Thymus (tissue), 11 donors: ENCODE measurements at regions not wholly inside any gene's neighbourhood (a gene's known extent, or its start where the extent isn't known, plus 50 kb on each side); places are given as distances from the start of the nearest gene placed in this dataset.

Experiments
- DNase-seq, 9 donors: peaks; one replicate each; pipeline ENCODE4 v3.0.0-alpha.2; 2013; ENCODE audit warnings: low spot score in 9 of 9, low read depth in 6 of 9, missing footprints in 1 of 9
- H3K27ac ChIP-seq, 2 donors: one replicate each; pipeline ENCODE4 v1.5.1; 2013; ENCODE audit warnings: control low read depth in 1 of 2, low read depth in 1 of 2, low read length in 1 of 2, mild to moderate bottlenecking in 1 of 2, moderate library complexity in 1 of 2
- H3K27me3 ChIP-seq, 2 donors: one replicate each; pipeline ENCODE4 v1.5.1; 2013; ENCODE audit warnings: low read length in 1 of 2; ENCODE audit not compliant: control insufficient read depth in 2 of 2, insufficient read depth in 1 of 2
- H3K36me3 ChIP-seq, 2 donors: one replicate each; pipeline ENCODE4 v1.5.1; 2013; ENCODE audit warnings: low read length in 1 of 2, mild to moderate bottlenecking in 1 of 2, moderate library complexity in 1 of 2; ENCODE audit not compliant: control insufficient read depth in 2 of 2, insufficient read depth in 2 of 2
- H3K4me1 ChIP-seq, 2 donors: one replicate each; pipeline ENCODE4 v1.5.1; 2013; ENCODE audit warnings: low read length in 2 of 2; ENCODE audit not compliant: control insufficient read depth in 2 of 2, insufficient read depth in 2 of 2
- H3K4me3 ChIP-seq, 2 donors: one replicate each; pipeline ENCODE4 v1.5.1; 2013; ENCODE audit warnings: low read length in 2 of 2, control low read depth in 1 of 2, mild to moderate bottlenecking in 1 of 2
- H3K9me3 ChIP-seq, 2 donors: one replicate each; pipeline ENCODE4 v1.5.1; 2013; ENCODE audit warnings: low read length in 1 of 2, mild to moderate bottlenecking in 1 of 2; ENCODE audit not compliant: control insufficient read depth in 2 of 2, insufficient read depth in 1 of 2
- donor health status: healthy.

DNA sequence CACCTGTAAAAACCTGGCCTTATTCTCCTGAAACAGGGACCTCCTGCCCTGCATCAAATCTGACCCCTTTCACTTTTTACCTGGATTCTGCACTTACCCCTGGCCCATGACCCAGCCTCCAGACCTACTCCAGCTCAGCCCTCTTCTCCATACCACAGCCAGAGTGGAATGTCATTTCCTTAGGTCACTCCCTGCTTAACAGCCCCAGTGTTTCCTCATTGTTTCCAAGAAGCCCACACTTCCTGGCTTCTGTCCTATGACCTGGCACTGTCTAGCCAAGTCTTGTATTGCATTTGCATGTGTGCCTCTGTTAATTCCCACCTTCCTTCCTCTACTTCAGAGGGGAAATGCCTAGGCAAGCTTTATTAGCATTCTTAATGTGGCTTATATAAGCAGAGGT is 51.4 kb upstream of the TRIB2 start:
- Histone ChIP-seq H3K9me3 (no peaks in the 10 kb centered on the region), H3K36me3 (no peaks in the 10 kb centered on the region), H3K4me1 (no peaks in the 10 kb centered on the region), H3K4me3 (no peak overlapping the region), H3K27me3 (no peaks in the 10 kb centered on the region), H3K27ac (no peak overlapping the region)
- no peak for DNase-seq

- no peaks in the 10 kb centered on the region for H3K27me3 ChIP-seq
- no peak overlapping the region for H3K27ac ChIP-seq
- H3K4me3 ChIP-seq = no peak overlapping the region
- no peaks in the 10 kb centered on the region for H3K4me1 ChIP-seq
- no peaks in the 10 kb centered on the region for H3K36me3 ChIP-seq
- no peaks in the 10 kb centered on the region for H3K9me3 ChIP-seq
- DNase-seq = no peak
Measured at GRCh38 chr2:12666445-12666844, 50.3 kb upstream of the TRIB2 start.
